ENCODE measurements at regions not wholly inside any gene's neighbourhood (a gene's known extent, or its start where the extent isn't known, plus 50 kb on each side); places are given as distances from the start of the nearest gene placed in this dataset.

DNA sequence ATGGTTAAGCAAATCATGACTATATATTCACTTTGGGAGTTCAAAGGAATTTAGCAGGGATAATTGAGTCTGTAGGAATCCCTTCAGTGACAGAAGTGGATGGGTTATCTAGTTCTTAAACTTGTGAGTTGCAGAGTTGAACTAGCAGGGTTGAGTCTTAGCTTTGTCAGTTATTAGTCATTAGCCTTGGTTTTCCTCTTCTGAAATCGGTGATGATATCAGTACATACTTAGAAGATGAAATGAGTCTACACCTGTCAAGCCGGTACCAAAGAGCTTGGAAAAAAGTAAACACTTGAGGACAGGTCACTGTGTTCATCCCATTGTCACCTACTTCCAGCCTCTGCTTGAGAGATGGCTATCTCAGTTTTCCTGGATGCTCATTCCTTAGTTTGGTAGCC, 73.5 kb downstream of the BUB3 start:
- TF ChIP-seq PKNOX1 (IDR thresholded peaks at IDR 0.05): no peak
- no peak for TF ChIP-seq FOXK2 (IDR thresholded peaks at IDR 0.05)
- TF ChIP-seq LEF1 (IDR thresholded peaks at IDR 0.05; ENCODE audit: borderline replicate concordance): no peak

All from HEK293T (cell line).